ENCODE measurements at regions not wholly inside any gene's neighbourhood (a gene's known extent, or its start where the extent isn't known, plus 50 kb on each side); places are given as distances from the start of the nearest gene placed in this dataset.
"Not testable (repeated sequence)": the region's sequence is repeated elsewhere in the genome, so short reads cannot be mapped to it uniquely, and the experiment has no call there.

DNA sequence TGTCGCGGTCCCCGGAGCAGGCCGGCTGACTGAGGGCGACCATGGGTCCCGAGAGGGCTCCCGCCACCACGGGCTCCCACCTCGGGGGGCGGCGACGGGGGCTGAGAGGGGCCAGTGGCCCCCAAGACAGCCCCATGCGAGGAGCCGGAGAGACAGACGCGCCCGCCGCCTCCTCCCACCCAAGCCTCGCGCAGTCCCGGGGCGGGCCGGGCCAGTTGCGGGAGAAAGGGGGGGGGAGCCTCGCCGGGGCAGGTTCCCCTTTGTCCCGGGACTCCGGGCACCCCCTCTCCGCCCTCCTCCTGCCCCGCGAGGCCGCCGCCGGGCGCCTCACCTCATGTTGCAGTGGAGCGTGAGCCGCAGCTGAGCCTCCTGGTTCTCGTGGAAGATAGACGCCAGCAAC is 60.8 kb downstream of the GOLGA8K start:
- H3K36me3 ChIP-seq (replicated peaks in 1 of 2; ENCODE audit: control insufficient read depth in 1 of 2, insufficient read depth in 2 of 2, low read length in 2 of 2); H3K9me3 ChIP-seq (ENCODE audit: low read length); H3K27me3 ChIP-seq (ENCODE audit: control insufficient read depth in 1 of 2, insufficient read depth in 2 of 2, low read length in 2 of 2); FAIRE-seq; H3K4me2 ChIP-seq (ENCODE audit: low read depth, low read length); H3K9ac ChIP-seq (ENCODE audit: insufficient read depth, low read depth, low read length); H3K4me1 ChIP-seq (ENCODE audit: insufficient read depth, low read length); H3K79me2 ChIP-seq (ENCODE audit: insufficient read depth, low read length); in situ Hi-C loops (cut with HindIII; ENCODE audit: extremely low pct_ligation_motif_present, low pct_unique_long_range_greater_than_20kb); H3K27ac ChIP-seq (ENCODE audit: extremely low read length, insufficient read depth, low read length); DNase-seq (ENCODE audit: low spot score); POLR2A ChIA-PET; intact Hi-C loops (cut with micrococcal nuclease; ENCODE audit: unreplicated experiment); H2AFZ ChIP-seq (ENCODE audit: low read length); CTCF ChIA-PET (ENCODE audit: low intra/inter-chr PET ratio, low total read pairs); H4K20me1 ChIP-seq (ENCODE audit: insufficient read depth, low read length): not testable (repeated sequence)
- no CpG with 5 or more reads among the region's 39 CpGs for WGBS (ENCODE audit: low lambda C conversion rate)
- peak overlapping the region in 1 of 3 experiments; percentile 36; a peak in 3 of 6 replicates for H3K4me3 ChIP-seq (replicated peaks in 1 of 3; ENCODE audit: insufficient read depth in 1 of 3, low read depth in 2 of 3, low read length in 3 of 3)
- ATAC-seq, result peak; percentile 46
- TSS peak; percentile 47 for BruUV-seq (replicated peaks)
- TF ChIP-seq ZNF777 (CRISPR knock-in tag; IDR thresholded peaks at IDR 0.05) (0 out of 2 replicates have a peak, but pooled peaks have one; percentile 10), SAP130 (CRISPR knock-in tag; IDR thresholded peaks at IDR 0.05; ENCODE audit: low read depth) (0 out of 2 replicates have a peak, but pooled peaks have one; percentile 8), PHF8 (CRISPR knock-in tag; IDR thresholded peaks at IDR 0.05) (0 out of 2 replicates have a peak, but pooled peaks have one; percentile 17)

DNA sequence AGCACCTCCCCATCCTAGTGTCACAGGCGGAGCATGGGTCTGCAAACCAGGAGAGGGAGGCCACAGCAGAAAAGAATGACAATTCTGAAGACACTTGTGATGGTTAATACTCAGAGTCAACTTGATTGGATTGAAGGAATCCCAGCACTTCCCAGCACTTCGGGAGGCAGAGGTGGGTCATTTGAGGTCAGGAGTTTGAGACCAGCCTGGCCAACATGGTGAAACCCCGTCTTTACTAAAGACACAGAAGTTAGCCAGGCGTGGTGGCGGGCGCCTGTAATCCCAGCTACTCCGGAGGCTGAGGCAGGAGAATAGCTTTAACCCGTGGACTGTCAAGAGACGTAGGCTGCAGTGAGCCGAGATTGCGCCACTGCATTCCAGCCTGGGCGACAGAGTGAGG is 61.6 kb downstream of the GOLGA8K start:
- 0 out of 2 replicates have a peak, but pooled peaks have one; percentile 6 for TF ChIP-seq PHF8 (CRISPR knock-in tag; IDR thresholded peaks at IDR 0.05)
- TF ChIP-seq CEBPG (CRISPR knock-in tag; IDR thresholded peaks at IDR 0.05), result peak; percentile 36; the same call in 1 of the 2 replicates
- whole genome bisulfite sequencing (ENCODE audit: low lambda C conversion rate), result 0% methylated on average over 5 of the region's 12 CpGs
- peak overlapping the region; percentile 27; the same call in 1 of the 2 replicates for H3K4me2 ChIP-seq (ENCODE audit: low read depth, low read length)
- H3K9me3 ChIP-seq (ENCODE audit: low read length); H3K36me3 ChIP-seq (replicated peaks in 1 of 2; ENCODE audit: control insufficient read depth in 1 of 2, insufficient read depth in 2 of 2, low read length in 2 of 2); H3K27ac ChIP-seq (ENCODE audit: extremely low read length, insufficient read depth, low read length); H2AFZ ChIP-seq (ENCODE audit: low read length); H3K27me3 ChIP-seq (ENCODE audit: control insufficient read depth in 1 of 2, insufficient read depth in 2 of 2, low read length in 2 of 2); H4K20me1 ChIP-seq (ENCODE audit: insufficient read depth, low read length); CTCF ChIA-PET (ENCODE audit: low intra/inter-chr PET ratio, low total read pairs); H3K9ac ChIP-seq (ENCODE audit: insufficient read depth, low read depth, low read length); H3K79me2 ChIP-seq (ENCODE audit: insufficient read depth, low read length); DNase-seq (ENCODE audit: low spot score); H3K4me1 ChIP-seq (ENCODE audit: insufficient read depth, low read length); BruUV-seq (replicated peaks); intact Hi-C loops (cut with micrococcal nuclease; ENCODE audit: unreplicated experiment); in situ Hi-C loops (cut with HindIII; ENCODE audit: extremely low pct_ligation_motif_present, low pct_unique_long_range_greater_than_20kb): not testable (repeated sequence)
- peak overlapping the region in 1 of 3 experiments; percentile 40; a peak in 3 of 6 replicates for H3K4me3 ChIP-seq (replicated peaks in 1 of 3; ENCODE audit: insufficient read depth in 1 of 3, low read depth in 2 of 3, low read length in 3 of 3)
- POLR2A ChIA-PET, result interaction anchor here (0.7 kb wide), 1 partner anchor 1452 kb away, joined by 3 read pairs; no protein-coding TSS in a partner anchor
- ATAC-seq (peak; percentile 49), FAIRE-seq (peak; percentile 21)

DNA sequence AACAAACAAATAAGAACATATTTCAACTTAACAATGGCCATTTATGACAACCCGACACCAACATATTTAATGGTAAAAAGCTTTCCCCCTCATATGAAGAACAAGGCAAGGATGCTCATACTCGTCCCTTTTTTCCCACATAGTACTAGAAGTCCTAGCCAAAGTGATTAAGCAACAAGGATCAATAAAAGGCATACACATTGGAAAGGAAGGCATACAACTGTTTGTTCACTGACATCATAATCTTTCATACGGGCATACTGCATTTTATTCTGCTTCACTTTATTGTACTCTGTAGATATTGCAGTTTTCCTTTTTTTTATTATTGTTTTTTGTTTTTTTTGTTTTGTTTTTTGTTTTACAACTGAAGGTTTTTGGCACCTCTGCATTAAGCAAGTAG is 66.3 kb downstream of the GOLGA8K start:
- H3K4me3 ChIP-seq (replicated peaks in 1 of 3; ENCODE audit: insufficient read depth in 1 of 3, low read depth in 2 of 3, low read length in 3 of 3); ATAC-seq; H3K9me3 ChIP-seq (ENCODE audit: low read length); H3K4me2 ChIP-seq (ENCODE audit: low read depth, low read length); H3K79me2 ChIP-seq (ENCODE audit: insufficient read depth, low read length); H3K9ac ChIP-seq (ENCODE audit: insufficient read depth, low read depth, low read length); H4K20me1 ChIP-seq (ENCODE audit: insufficient read depth, low read length); H3K4me1 ChIP-seq (ENCODE audit: insufficient read depth, low read length); in situ Hi-C loops (cut with HindIII; ENCODE audit: extremely low pct_ligation_motif_present, low pct_unique_long_range_greater_than_20kb); POLR2A ChIA-PET; BruUV-seq (replicated peaks); H2AFZ ChIP-seq (ENCODE audit: low read length); H3K36me3 ChIP-seq (replicated peaks in 1 of 2; ENCODE audit: control insufficient read depth in 1 of 2, insufficient read depth in 2 of 2, low read length in 2 of 2); DNase-seq (ENCODE audit: low spot score); H3K27ac ChIP-seq (ENCODE audit: extremely low read length, insufficient read depth, low read length); H3K27me3 ChIP-seq (ENCODE audit: control insufficient read depth in 1 of 2, insufficient read depth in 2 of 2, low read length in 2 of 2); intact Hi-C loops (cut with micrococcal nuclease; ENCODE audit: unreplicated experiment); CTCF ChIA-PET (ENCODE audit: low intra/inter-chr PET ratio, low total read pairs); FAIRE-seq: not testable (repeated sequence)
- 74% methylated on average over 1 of the region's 3 CpGs for WGBS (ENCODE audit: low lambda C conversion rate)

DNA sequence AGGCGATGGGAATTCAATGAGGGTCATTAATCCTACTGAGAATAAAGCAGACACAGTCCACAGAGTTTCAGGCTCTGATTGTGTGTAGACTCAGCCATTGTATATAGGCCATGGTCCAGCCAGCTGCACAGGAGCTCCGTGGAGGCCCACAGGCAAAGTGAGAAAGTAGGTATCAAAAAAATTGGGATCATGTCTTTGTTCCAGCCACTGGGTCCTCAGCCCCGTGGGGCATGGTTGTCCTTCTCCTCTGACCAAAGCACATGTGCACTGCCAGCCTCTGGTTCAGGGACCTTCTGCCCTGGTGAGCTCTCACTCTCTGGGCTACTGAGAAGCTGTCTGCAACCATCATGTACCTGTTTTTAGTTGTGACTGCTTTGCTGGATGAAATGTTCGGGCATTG is 79.7 kb downstream of the GOLGA8K start:
- H3K4me1 ChIP-seq (ENCODE audit: insufficient read depth, low read length); H3K4me3 ChIP-seq (replicated peaks in 1 of 3; ENCODE audit: insufficient read depth in 1 of 3, low read depth in 2 of 3, low read length in 3 of 3); H4K20me1 ChIP-seq (ENCODE audit: insufficient read depth, low read length); CTCF ChIA-PET (ENCODE audit: low intra/inter-chr PET ratio, low total read pairs); H3K4me2 ChIP-seq (ENCODE audit: low read depth, low read length); H3K36me3 ChIP-seq (replicated peaks in 1 of 2; ENCODE audit: control insufficient read depth in 1 of 2, insufficient read depth in 2 of 2, low read length in 2 of 2); H3K9me3 ChIP-seq (ENCODE audit: low read length); BruUV-seq (replicated peaks); FAIRE-seq; H3K27ac ChIP-seq (ENCODE audit: extremely low read length, insufficient read depth, low read length); DNase-seq (ENCODE audit: low spot score); H3K27me3 ChIP-seq (ENCODE audit: control insufficient read depth in 1 of 2, insufficient read depth in 2 of 2, low read length in 2 of 2); intact Hi-C loops (cut with micrococcal nuclease; ENCODE audit: unreplicated experiment); POLR2A ChIA-PET; H3K9ac ChIP-seq (ENCODE audit: insufficient read depth, low read depth, low read length); H3K79me2 ChIP-seq (ENCODE audit: insufficient read depth, low read length); H2AFZ ChIP-seq (ENCODE audit: low read length); ATAC-seq; in situ Hi-C loops (cut with HindIII; ENCODE audit: extremely low pct_ligation_motif_present, low pct_unique_long_range_greater_than_20kb): not testable (repeated sequence)
- 85% methylated on average over 3 of the region's 4 CpGs for WGBS (ENCODE audit: low lambda C conversion rate)
